ENCODE measurements at regions not wholly inside any gene's neighbourhood (a gene's known extent, or its start where the extent isn't known, plus 50 kb on each side); places are given as distances from the start of the nearest gene placed in this dataset.

GRCh38 chrX:39174772-39175417 is 373.6 kb downstream of the MID1IP1 start (continued):
- TF ChIP-seq FOXJ3 (CRISPR knock-in tag; IDR thresholded peaks at IDR 0.05) (no peak), PBX3 (IDR thresholded peaks at IDR 0.05) (no peak)
- TF ChIP-seq, protein P1, sequence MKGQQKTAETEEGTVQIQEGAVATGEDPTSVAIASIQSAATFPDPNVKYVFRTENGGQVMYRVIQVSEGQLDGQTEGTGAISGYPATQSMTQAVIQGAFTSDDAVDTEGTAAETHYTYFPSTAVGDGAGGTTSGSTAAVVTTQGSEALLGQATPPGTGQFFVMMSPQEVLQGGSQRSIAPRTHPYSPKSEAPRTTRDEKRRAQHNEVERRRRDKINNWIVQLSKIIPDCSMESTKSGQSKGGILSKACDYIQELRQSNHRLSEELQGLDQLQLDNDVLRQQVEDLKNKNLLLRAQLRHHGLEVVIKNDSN (IDR thresholded peaks at IDR 0.05; ENCODE audit: borderline replicate concordance, low read depth), result no peak

DNA sequence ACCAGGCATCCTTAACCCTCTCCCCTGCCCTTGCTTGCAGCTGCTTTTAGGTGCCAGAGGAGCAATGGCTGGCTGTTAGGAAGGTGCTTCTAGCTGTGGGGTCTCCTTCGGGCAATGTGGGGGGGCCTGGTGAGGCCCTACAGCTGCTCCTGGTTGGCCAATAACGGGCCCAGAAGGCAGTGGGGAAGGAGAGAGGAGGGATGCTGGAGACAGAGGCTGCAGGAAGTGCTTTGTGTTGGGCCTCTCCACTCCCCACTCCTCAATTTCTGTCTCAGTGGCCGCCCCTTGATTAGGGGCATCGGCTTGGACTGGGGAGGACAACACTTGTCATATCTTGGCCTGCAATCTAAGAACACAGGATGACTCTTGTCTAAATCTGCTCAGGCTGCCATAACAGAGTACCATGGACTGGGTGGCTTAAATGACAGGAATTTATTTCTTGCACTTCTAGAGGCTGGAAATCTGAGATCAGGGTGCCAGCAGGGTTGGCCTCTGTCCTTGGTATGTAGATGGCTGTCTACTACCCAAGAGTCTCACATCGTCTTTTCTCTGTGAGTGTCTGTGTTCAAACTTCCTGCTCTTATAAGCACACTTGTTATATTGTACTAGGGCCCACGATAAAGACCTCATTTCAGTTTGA is 374.3 kb downstream of the MID1IP1 start:
- Histone ChIP-seq H3K4me2 (no peak overlapping the region), H3K4me3 (ENCODE audit: low read depth in 2 of 2, low read length in 1 of 2) (no peak overlapping the region), H4K20me1 (ENCODE audit: insufficient read depth) (no peaks in the 10 kb centered on the region), H3K27me3 (ENCODE audit: insufficient read depth) (peaks cover 15% of the 10 kb centered on the region; the same call in 1 of the 2 replicates), H3K9ac (no peak overlapping the region), H2AFZ (ENCODE audit: low read depth) (no peak overlapping the region), H3K36me3 (replicated peaks in 1 of 2; ENCODE audit: control insufficient read depth in 1 of 2, insufficient read depth in 2 of 2, low read length in 1 of 2) (no peaks in the 10 kb centered on the region), H3F3A (replicated peaks; ENCODE audit: insufficient read depth) (no peaks in the 10 kb centered on the region), H3K79me2 (ENCODE audit: insufficient read depth) (no peaks in the 10 kb centered on the region), H3K9me2 (no peaks in the 10 kb centered on the region), H3K27ac (ENCODE audit: low read depth in 2 of 2, low read length in 1 of 2) (no peak overlapping the region; a peak in 1 of 4 replicates), H3K4me1 (ENCODE audit: control insufficient read depth in 1 of 2, insufficient read depth in 2 of 2, low read depth in 1 of 2, low read length in 1 of 2) (peaks cover 0 to 14% of the 10 kb centered on the region in 2 experiments; a peak in 1 of 4 replicates), H3K9me3 (no peaks in the 10 kb centered on the region)
- ChIA-PET CTCF (no interaction called here), POLR2A (no interaction called here)
- no peak for TF ChIP-seq USF2 (IDR thresholded peaks at IDR 0.05; ENCODE audit: borderline replicate concordance, low read depth, low read length)
- no peak for TF ChIP-seq MEF2A (IDR thresholded peaks at IDR 0.05; ENCODE audit: borderline replicate concordance, low read depth)
- TF ChIP-seq, protein P2, sequence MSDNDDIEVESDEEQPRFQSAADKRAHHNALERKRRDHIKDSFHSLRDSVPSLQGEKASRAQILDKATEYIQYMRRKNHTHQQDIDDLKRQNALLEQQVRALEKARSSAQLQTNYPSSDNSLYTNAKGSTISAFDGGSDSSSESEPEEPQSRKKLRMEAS (IDR thresholded peaks at IDR 0.05; ENCODE audit: low read depth), result no peak
- no peak for TF ChIP-seq PBX3 (IDR thresholded peaks at IDR 0.05)
- TF ChIP-seq YY1 (IDR thresholded peaks at IDR 0.05; ENCODE audit: low read depth), result no peak
- TF ChIP-seq MXI1 (IDR thresholded peaks at IDR 0.05; ENCODE audit: low read depth, low read length), result no peak
- no peak for TF ChIP-seq CHD2 (IDR thresholded peaks at IDR 0.05; ENCODE audit: low read length, partially characterized antibody)
- TF ChIP-seq FOXJ3 (CRISPR knock-in tag; IDR thresholded peaks at IDR 0.05), result no peak
- no peak for TF ChIP-seq RCOR1 (IDR thresholded peaks at IDR 0.05; ENCODE audit: low read length)
- TF ChIP-seq, protein P1 (IDR thresholded peaks at IDR 0.05; ENCODE audit: borderline replicate concordance, low read depth), result no peak
- TF ChIP-seq TAF1 (IDR thresholded peaks at IDR 0.05; ENCODE audit: borderline replicate concordance, low read depth, low read length), result no peak
- TF ChIP-seq NRF1 (IDR thresholded peaks at IDR 0.05; ENCODE audit: low read depth, low read length), result no peak
- TF ChIP-seq SIN3A (IDR thresholded peaks at IDR 0.05; ENCODE audit: borderline replicate concordance, low read depth, low read length), result no peak
- DNase-seq, result no peak
- 28% methylated on average over 6 of the region's 6 CpGs for WGBS (ENCODE audit: low lambda C conversion rate)
